ENCODE measurements at regions not wholly inside any gene's neighbourhood (a gene's known extent, or its start where the extent isn't known, plus 50 kb on each side); places are given as distances from the start of the nearest gene placed in this dataset.

DNA sequence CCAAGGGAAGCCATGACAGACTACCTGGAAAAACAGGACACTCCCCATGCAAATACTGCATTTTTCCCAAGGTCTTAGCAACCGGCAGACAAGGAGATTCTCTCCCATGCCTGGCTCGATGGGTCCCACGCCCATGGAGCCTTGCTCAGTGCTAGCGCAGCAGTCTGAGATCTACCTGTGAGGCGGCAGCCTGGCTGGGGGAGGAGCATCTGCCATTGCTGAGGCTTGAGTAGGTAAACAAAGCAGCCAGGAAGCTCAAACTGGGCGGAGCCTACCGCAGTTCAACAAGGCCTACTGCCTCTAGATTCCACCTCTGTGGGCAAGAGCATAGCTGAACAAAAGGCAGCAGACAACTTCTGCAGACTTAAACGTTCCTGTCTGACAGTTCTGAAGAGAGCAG, 1417.2 kb downstream of the FSTL5 start:
- peak; percentile 6 for DNase-seq

- DNase-seq, result no peak
These were observed 1391.1 kb downstream of the FSTL5 start for GRCh38 chr4:160772668-160773067.

GRCh38 chr4:160795216-160795615, 1368.6 kb downstream of the FSTL5 start:
- DNase-seq, result no peak

DNA sequence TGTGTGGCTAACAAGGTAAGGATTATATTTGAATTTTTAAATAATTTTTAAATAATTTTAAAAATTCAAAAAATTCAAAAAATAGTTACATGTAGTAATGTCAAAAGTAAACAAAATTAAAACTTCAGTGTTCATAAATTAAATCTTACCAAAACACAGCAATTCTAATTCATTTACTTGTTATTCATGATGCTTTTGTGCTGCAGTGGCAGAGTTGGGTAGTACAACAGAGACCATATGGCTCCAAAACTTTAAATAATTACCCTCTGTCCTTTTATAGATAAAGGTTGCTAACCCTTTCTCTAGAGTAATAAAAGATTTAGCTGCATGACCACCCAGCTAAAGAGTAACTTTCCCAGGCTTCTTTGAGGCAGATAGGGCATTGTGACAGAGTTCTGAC, 1355.6 kb downstream of the FSTL5 start:
- no peak for DNase-seq

GRCh38 chr4:160809576-160809975, 1354.2 kb downstream of the FSTL5 start:
- no peak for DNase-seq

- no peak for DNase-seq
These were observed 1353.4 kb downstream of the FSTL5 start for GRCh38 chr4:160810424-160810823.

GRCh38 chr4:160810941-160811340, 1352.9 kb downstream of the FSTL5 start:
- DNase-seq, result no peak

DNA sequence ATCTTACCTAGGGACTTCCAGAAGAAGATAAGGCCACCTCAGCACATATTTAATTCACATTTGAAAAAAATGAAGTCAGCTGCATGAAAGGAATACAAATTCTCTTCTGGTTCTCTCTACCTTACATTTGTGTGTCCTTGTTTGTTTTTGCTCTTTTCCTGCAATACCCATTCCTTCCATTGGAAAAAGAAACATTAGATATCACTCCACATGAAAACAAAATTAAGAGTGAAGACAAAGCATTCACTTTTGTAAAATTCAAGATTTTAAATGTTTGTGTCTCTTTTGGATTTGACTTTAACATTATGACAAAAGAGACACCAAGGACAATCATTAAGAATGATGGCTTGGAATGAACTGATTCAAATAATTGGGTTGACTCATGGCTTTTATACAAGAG, 1351.8 kb downstream of the FSTL5 start:
- no peak for DNase-seq

DNA sequence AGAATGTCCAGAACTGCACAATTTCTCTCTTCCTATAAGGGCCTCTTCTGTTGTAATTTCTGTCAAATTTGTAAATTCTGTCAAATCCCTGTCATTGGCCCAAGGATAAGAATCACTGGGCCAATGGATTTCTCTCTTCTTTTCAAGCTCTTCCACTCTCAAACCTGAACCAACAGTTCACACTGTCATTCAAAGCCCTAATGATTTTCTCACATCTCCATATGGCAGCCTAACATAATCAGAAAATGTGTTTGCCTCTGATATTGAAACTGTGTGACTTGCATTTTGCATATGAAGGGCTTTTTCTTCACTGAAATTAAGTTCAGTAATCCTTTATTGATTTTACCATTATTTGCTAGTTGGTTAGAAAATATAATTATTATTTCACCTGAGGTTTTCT, 1349.1 kb downstream of the FSTL5 start:
- DNase-seq, result no peak

DNA sequence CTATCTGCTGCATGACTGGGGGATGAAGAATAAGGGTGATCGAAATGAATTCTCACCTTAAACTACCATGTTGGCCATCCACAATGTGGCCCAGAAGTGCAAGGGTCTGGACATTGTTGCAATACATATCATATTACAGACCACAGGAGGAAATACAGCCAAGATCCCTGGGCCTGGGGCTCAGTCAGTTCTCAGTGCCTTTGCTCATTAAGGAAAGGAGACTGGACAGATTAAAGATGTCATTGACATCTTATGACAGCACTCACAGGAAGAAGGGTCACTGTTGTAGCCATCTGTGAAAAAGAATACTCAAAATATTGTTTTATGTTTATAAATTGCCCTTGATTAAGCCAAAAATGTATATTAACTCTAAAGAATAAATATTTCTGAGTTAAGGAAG, 1345.2 kb downstream of the FSTL5 start:
- no peak for DNase-seq

- no peak for DNase-seq
These were observed 1344.0 kb downstream of the FSTL5 start for GRCh38 chr4:160819791-160820190.

DNA sequence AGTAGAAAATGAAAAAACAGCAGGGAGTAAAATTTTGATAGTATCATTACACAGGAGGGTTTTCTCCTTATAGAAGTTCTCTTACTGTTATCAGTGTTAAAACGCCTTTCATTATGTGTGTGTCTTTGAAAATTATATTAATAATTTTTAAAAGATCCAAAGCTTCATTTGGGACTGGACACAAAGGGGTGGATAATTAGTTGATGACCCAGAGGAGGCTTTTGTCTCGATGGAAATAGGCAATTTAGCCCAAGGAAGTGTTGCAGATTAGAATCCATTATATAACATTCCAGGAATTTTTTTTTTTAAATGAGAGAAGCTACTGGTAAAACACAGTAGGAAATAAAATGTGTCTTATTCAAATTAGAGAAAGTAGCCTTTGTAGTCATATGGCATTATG, 1339.3 kb downstream of the FSTL5 start:
- no peak for DNase-seq

- DNase-seq, result no peak
These were observed 1338.0 kb downstream of the FSTL5 start for GRCh38 chr4:160825644-160826338.

DNA sequence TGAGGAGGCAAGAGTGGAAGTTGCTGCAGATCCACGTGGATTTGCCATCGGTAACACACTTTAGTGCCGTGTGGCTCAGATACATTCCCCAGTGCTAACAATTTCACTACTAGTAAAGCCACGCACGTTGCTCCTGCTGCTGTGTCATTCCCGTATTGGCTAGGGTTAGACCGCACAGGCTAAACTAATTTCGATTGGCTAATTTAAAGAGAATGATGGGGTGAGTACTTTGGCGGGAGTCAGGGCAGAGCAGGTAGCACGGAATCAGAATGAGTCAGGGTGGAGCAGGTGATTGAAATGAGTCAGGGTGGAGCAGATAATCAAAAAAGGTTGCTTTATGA, 1337.5 kb downstream of the FSTL5 start:
- DNase-seq, result peak; percentile 52

GRCh38 chr4:160831165-160831922, 1332.5 kb downstream of the FSTL5 start:
- DNase-seq, result no peak

DNA sequence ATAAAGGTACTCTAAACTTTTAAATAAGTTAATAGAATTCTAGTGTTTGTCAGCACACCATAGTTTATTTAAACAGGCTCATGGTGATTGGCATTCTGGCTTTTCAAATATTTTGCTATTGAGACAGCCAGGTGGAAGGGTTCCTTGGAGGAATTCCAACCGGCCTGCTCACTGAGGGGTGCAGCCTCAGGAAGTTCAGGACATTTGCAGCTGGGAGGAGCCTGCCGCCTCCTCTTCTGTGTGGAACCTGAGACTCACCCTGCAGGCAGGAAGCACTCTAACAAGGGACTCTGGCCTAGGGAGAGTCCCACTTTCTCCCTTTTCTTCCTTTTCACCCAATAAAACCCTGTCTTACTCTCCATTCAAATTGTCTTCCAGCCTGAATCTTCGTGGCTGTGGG, 1328.0 kb downstream of the FSTL5 start:
- peak; percentile 79 for DNase-seq

DNA sequence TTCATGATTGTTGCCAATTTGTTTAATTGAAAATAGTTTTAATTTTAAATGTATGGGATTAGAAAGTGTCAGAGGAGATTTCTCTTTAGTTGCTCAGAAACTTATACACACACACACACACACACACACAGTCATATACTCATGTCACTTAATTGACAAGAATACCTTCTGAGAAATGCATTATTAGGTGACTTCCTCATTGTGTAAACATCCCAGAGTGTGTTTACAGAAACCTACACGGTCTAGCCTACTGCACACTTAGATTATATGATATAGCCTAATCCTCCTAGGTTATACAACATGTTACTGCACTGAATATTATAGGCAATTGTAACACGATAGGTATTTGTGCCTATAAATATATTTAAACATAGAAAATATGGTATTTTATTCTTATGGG, 1327.4 kb downstream of the FSTL5 start:
- DNase-seq, result peak; percentile 45

- no peak for DNase-seq
These were observed 1317.7 kb downstream of the FSTL5 start for GRCh38 chr4:160846121-160846520.

- no peak for DNase-seq
These were observed 1316.6 kb downstream of the FSTL5 start for GRCh38 chr4:160847228-160847627.

DNA sequence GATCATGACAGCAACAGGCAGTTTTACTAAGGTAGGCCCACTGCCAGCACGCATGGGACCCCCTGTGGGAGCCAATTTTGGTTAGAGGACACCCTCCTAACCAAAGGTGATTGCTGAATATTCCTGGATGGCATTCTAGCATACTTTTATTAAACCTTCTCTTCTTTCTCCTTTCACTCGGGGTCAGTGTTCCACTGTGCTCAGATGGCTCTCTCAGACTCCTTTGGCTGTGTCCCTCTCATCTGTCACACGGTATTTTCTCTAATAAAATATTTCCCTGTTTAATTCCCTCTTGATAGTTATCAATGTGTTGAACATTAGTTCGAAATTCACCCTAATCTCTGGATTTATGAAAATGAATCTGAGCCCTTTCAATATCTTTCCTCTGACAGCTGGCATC, 1315.3 kb downstream of the FSTL5 start:
- no peak for DNase-seq

DNA sequence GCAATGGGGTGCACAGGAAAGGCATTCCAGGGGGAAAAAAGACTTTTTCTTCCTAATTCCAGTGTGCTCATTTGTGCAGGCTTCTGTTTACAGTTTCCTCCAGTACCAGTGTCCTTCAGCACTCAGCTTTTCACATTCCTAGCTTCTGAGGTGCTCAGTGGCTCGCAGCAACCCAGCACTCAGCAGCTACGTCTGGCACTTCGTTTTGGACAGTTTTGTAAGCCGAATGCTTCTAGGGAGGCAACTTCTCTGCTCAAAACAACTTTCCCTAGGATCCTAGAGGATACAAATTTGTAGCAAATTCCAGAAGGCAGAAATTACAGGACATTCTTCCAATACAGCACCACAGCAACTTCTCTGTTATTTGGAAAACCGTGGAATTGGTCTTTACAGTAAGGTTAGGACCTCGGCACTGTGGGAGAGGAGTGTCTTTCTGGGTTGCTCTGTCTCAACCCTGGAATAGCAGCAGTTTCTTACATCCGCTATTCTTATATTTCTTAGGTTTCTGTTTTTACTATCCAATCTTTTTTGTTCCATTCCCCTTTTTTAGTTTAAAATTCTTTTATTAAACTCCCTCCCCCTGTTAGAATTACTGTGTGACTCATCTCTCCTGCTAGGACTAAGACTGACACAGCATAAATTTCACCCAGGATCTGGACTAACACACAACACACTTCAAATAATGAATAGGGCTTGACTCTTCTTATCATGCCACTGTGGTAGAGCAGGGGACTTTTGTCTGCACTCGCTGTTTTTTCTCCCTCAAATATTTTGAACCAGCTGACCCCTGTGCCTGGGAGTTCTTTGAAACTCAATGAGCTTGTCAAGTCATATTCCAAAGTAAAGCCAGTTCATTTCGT, 1314.7 kb downstream of the FSTL5 start:
- DNase-seq, result peak; percentile 4

GRCh38 chr4:160864253-160864652, 1299.5 kb downstream of the FSTL5 start:
- no peak for DNase-seq

DNA sequence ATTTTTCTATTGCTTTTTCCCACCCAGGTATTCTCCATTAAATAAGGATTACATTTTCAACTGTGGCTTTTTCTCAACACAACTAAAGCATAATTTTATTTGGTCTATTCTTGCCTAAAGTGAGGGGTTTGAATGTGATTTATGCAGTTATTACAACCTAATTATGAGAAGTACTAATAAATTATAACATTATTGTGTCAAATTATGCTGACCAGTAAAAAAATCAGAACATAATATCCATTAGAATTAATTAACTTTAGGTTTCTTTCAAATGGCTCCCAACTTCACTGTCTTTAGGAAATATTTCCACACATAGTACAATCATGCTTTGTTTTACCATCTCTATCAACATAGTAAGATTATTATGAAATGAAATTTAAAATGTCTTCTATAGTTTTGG, 1293.9 kb downstream of the FSTL5 start:
- DNase-seq, result no peak

DNA sequence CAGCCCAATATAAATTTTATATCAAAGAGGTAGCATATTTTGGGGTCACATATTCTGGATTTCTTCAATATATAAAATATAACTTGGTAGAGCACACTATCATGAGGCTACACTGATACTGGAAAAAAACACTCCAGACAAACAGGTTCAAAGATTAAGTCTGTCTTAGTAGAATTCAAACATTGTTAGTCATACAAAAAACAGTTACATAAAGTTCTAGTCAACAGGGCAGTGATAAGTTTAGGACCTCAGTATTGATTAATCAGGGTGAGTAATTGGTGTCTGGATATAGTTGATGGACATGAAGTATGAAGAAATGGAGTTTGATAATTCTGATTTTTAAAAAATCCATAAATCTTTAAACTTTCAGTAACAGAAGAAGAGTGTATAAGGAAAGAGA, 1291.3 kb downstream of the FSTL5 start:
- no peak for DNase-seq
